GM19324 (cell line): ENCODE measurements at regions not wholly inside any gene's neighbourhood (a gene's known extent, or its start where the extent isn't known, plus 50 kb on each side); places are given as distances from the start of the nearest gene placed in this dataset.
"Not testable (repeated sequence)": the region's sequence is repeated elsewhere in the genome, so short reads cannot be mapped to it uniquely, and the experiment has no call there.

Experiments used
- ATAC-seq: cut with Tn5 transposase; IDR thresholded peaks from one replicate; pipeline ENCODE4 v1.9.1; 2021; ENCODE audit warnings: mild to moderate bottlenecking, moderate library complexity; ENCODE audit not compliant: unreplicated experiment, low FRiP score

DNA sequence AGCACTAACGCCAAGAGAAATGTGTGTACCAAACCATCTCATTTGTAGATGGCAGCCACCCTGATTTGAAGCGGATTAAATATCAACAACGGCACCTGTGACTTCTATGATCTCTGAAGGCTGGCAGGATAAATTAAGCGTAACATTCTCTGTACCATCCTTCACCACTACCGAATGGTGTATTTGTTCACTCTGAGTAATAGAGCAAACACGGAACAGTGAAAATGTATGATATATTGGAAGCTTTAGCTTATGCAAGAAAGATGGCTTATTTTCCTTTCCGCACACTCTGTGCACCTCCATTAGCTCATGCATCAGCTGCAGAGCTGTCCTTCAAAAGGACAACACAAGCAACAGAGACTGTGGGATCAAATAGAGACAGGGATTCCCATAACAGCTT lies 431.1 kb downstream of the PRELID2 start:
- no peak for ATAC-seq

DNA sequence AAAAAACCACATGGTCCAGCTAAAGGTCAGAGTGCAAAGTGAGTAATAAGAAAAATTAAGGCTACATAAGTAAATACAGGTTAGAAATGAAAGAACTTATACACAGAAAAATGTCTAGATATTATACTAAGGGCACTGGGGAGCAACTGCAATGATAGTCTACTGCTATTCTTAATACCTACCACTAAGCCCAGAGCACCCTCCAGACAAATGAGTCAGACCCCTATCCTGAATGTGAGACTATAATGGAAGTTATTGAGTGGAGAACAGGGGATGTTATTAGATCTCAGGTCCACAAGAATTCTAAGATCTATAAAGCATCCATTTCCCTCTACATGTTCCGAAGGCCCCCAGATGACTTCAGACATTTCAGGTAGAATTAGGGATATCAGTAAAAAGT lies 438.3 kb downstream of the PRELID2 start:
- no peak for ATAC-seq

DNA sequence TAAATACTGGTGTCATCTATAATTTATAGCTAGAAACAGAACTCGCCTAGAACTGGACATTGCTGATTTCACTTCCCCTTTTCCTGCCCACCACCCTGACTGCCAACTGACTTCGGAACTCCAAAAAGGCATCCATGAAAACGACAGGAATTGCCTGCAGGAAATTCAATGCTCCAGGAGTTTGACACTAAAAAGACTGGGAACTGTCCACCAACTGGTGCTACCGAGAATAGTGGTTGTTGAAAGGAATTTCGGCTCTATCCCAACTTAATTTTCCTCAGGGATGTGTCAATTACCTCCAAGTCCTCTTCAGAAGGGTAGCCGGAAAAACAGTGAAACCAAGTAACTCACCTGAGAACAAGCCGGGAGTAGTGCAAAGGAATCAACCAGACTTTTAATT lies 440.0 kb downstream of the PRELID2 start:
- ATAC-seq, result not testable (repeated sequence)

- no peak for ATAC-seq
Observed at GRCh38 chr5:145393426-145393825, 441.7 kb downstream of the PRELID2 start.

GRCh38 chr5:145389047-145389446 lies 446.1 kb downstream of the PRELID2 start:
- ATAC-seq, result no peak

- no peak for ATAC-seq
Observed at GRCh38 chr5:145385276-145385675, 449.9 kb downstream of the PRELID2 start.

DNA sequence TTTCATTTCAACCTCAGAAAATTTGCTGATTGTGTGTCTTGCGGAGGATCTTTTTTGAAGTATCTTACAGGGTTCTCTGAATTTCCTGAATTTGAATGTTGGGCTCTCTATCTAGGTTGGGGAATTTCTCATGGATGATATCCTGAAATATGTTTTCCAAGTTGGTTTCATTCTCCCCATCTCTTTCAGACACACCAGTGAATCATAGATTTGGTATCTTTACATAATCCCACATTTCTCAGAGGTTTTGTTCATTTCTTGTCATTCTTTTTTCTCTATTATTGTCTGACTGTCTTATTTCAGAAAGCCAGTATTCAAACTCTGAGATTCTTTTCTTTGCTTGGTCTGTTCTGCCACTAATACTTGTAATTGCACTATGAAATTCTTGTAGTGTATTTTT lies 456.9 kb downstream of the PRELID2 start:
- ATAC-seq, result no peak

- no peak for ATAC-seq
Observed at GRCh38 chr5:145375521-145375920, 459.6 kb downstream of the PRELID2 start.

GRCh38 chr5:145365464-145365863 lies 469.7 kb downstream of the PRELID2 start:
- ATAC-seq, result no peak

GRCh38 chr5:145362266-145362665 lies 472.9 kb downstream of the PRELID2 start:
- no peak for ATAC-seq

DNA sequence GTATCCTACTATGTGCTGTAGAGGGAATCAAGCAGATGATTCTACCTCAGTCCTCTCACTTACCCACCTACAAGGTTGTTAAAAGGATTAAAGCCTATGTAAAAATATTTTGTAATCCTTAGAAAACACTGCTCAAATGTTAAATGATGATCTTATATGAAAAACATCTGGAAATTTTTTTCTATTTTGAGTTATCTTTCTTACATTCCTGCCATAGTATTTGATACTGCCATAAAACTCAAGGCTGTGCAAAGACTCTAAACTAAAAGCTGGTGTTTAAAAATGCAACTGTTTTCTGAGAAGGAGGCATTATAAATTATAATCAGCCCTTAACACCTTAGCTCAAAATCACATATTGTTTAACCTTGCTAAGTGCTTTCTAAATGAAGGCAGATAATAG lies 474.2 kb downstream of the PRELID2 start:
- no peak for ATAC-seq

GRCh38 chr5:145350513-145350912 lies 484.6 kb downstream of the PRELID2 start:
- no peak for ATAC-seq

DNA sequence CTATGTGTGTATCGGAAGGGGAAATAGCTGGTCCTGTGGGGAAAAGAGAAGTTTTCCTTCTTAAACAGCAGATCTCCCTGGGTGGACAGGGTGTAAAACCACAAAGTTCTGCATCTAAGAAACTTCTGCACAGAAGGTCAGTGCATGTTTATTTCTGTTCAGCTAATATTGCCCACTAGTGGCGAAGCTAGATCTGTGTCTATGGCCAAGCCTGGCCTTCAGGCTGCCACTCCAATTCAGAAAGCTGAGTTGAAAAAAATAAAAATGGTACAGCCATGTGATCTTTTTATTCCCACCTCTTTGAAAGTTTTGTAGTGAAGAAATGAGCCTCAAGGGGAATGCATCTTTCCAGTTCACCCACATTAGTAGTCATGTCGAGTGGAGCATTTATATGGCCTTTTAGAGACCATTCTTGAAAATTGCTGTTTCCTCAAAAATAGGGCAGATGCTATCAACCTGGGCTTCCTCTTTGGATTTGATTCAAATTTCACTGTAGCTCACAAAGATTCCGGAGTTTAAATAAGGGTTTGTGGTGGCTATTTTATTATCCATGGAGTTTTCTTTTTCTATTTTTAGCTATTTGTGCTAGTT lies 488.0 kb downstream of the PRELID2 start:
- no peak for ATAC-seq

DNA sequence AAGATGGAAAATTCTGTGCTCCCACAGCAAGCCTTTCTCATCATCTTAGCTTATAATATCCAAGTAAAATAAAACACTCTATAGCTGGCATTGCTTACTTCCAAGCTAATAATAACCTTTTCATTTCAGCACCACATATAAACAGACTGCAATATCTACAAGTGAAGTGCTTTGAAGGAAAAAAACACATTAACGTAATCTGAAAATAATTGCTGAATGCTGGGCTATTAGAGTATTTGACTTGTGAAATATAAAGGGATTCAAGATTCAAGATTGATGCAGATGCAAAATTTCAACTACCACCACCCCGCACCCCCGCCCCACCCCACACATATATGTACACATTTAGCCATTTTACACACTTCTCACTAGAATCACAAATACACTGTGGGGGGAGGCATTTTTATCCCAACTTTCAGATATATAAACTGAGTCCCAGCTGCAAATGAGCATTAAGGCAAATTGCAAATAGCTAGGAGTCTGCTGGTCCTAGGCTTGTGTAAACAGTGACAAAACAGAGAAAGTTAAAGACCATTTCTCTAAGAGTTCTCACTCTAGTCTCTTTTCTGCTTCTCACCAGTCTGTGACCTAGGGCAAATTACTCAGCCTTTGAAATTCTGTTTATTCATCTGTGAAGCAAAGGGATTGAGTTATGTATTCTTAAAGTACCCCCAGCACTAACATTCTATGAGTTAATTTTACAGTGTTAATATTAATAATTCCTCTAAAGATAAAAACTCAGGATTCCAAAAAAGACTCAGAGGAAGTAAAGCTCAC lies 489.4 kb downstream of the PRELID2 start:
- no peak for ATAC-seq

DNA sequence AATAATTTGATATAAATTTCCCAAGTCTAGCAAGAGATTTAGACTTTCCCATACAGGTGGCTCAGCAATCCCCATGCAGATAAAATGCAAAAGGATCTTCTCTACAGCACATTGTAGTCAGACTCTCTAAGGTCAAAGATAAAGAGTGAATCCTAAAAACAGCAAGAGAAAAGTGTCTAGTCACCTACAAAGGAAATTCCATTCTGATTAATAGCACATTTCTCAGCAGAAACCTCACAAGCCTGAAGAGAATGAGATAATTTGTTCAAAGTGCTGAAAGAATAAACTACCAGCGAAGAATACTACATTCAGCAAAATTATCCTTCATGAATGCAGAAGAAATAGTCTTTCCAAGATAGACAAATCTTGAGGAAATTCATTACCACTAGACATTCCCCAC lies 493.3 kb downstream of the PRELID2 start:
- ATAC-seq, result no peak

DNA sequence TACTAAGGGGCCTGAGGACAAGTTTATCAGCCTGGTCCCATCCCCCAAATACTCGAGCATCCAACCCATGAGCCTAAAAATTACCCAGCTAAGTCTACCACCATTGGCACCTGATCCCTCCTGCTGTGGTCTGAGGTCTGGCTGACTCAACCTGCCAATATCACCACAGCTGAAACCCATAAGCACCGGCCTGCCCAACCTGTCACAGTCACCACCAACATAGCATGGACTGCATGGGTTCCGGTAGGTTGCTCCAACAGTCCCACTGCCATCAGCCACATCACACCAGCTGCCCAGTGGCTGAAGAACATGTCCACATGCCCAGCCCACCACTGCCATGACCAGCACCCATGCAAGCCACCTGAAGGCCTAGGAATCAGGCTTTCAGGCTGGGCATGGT lies 495.0 kb downstream of the PRELID2 start:
- ATAC-seq, result no peak

GRCh38 chr5:145324767-145325479 lies 510.2 kb downstream of the PRELID2 start:
- ATAC-seq, result no peak

DNA sequence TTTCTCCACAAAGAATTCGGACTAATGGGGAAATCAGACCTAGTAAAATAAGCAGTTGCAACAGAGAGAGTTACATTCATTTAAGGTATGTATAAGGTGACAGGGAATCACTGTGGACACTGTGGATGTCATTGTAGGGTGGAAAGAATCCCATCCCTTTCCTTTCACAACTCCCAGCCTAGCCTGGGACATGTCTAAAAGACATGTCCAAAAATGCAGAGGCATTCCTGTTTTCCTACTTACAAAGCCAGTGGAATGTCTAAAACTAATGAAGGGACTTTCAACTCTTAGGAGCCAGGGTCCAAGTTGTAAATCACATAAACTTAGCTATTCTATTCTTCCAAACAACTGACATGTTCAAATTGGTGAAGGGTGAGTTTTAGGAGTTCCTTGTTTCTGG lies 511.0 kb downstream of the PRELID2 start:
- ATAC-seq, result no peak

DNA sequence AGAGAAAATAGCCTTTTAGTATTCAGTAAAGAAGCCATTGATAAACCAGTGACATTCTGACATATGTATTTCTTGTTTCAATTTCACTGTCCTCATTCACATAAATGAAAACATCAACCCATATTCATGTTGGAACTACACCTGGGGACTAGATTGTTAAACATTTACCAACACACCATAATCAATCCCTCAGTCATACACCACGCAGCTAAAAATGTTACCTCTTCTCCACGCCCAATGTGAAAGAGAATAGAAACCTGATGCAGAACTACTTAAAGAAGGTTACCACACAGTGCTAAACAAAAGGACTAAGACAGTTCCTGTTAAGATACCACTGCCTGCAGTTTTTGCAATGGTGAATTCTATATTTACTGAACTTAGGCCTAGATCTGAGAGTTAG lies 518.9 kb downstream of the PRELID2 start:
- ATAC-seq, result no peak

GRCh38 chr5:145307866-145308382 lies 527.2 kb downstream of the PRELID2 start:
- ATAC-seq, result no peak

DNA sequence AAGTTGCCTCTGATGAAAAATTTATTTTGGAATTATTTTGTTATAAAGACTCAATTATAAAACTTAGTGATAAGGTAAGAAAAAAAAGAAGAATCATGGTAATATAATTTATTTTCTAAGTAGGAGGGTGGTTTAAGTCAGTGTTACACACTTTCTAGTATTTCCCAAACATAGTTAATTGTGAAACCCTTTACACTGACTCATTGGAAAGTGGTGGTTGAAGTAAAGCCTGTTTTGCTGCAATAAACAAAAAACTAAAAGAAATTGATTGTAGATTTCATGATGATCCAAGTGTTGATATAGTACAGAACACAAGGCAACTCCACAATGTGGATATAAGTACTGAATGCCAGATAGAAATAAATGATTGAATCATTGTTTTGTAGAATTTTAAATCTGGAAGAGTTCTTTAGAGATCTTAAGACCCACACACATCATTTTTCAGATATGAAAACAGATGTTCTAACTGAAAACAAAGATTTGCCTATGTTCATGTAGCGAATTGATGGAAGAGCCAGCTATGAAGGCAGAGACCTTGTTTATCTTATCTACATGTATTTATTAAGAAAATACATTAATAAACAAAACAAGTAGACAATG lies 539.8 kb downstream of the PRELID2 start:
- no peak for ATAC-seq
